ENCODE measurements at regions not wholly inside any gene's neighbourhood (a gene's known extent, or its start where the extent isn't known, plus 50 kb on each side); places are given as distances from the start of the nearest gene placed in this dataset.

GRCh38 chr13:62356977-62357376 lies 941.3 kb upstream of the PCDH20 start:
- Histone ChIP-seq H3K36me3 (ENCODE audit: low read length) (no peaks in the 10 kb centered on the region), H4K20me1 (ENCODE audit: low read depth, low read length) (no peaks in the 10 kb centered on the region), H3K9ac (ENCODE audit: low read length) (no peak overlapping the region), H3K27me3 (ENCODE audit: low read length) (no peaks in the 10 kb centered on the region), H3K9me2 (replicated peaks; ENCODE audit: insufficient read depth, low read length) (no peaks in the 10 kb centered on the region), H3K4me3 (ENCODE audit: insufficient read depth, low read length, poor library complexity, severe bottlenecking) (no peak overlapping the region), H3K9me3 (ENCODE audit: insufficient read depth, low read length) (no peaks in the 10 kb centered on the region), H2AFZ (ENCODE audit: low read depth, low read length, severe bottlenecking) (peak overlapping the region; percentile 97), H3K79me2 (ENCODE audit: insufficient read depth, low read length) (no peaks in the 10 kb centered on the region), H3K27ac (ENCODE audit: low read depth, low read length) (no peak overlapping the region), H3F3A (ENCODE audit: insufficient read depth) (no peaks in the 10 kb centered on the region), H3K4me2 (ENCODE audit: low read depth, low read length, poor library complexity, severe bottlenecking) (no peak overlapping the region)
- TF ChIP-seq, protein P1, sequence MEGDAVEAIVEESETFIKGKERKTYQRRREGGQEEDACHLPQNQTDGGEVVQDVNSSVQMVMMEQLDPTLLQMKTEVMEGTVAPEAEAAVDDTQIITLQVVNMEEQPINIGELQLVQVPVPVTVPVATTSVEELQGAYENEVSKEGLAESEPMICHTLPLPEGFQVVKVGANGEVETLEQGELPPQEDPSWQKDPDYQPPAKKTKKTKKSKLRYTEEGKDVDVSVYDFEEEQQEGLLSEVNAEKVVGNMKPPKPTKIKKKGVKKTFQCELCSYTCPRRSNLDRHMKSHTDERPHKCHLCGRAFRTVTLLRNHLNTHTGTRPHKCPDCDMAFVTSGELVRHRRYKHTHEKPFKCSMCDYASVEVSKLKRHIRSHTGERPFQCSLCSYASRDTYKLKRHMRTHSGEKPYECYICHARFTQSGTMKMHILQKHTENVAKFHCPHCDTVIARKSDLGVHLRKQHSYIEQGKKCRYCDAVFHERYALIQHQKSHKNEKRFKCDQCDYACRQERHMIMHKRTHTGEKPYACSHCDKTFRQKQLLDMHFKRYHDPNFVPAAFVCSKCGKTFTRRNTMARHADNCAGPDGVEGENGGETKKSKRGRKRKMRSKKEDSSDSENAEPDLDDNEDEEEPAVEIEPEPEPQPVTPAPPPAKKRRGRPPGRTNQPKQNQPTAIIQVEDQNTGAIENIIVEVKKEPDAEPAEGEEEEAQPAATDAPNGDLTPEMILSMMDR (IDR thresholded peaks at IDR 0.05; ENCODE audit: insufficient read depth, low read length, poor library complexity, severe bottlenecking) = no peak
- TF ChIP-seq EZH2phosphoT487 (conservative IDR thresholded peaks at IDR 0.05; ENCODE audit: low read length) = no peak

- TF ChIP-seq, protein P1 (IDR thresholded peaks at IDR 0.05; ENCODE audit: insufficient read depth, low read length, poor library complexity, severe bottlenecking) = no peak
- TF ChIP-seq EZH2phosphoT487 (conservative IDR thresholded peaks at IDR 0.05; ENCODE audit: low read length) = no peak
- H3K4me3 ChIP-seq (ENCODE audit: insufficient read depth, low read length, poor library complexity, severe bottlenecking) = no peak overlapping the region
- no peak overlapping the region for H3K9ac ChIP-seq (ENCODE audit: low read length)
- peaks cover 4% of the 10 kb centered on the region; the same call in 1 of the 2 replicates for H3K9me3 ChIP-seq (ENCODE audit: insufficient read depth, low read length)
- no peaks in the 10 kb centered on the region for H3K9me2 ChIP-seq (replicated peaks; ENCODE audit: insufficient read depth, low read length)
- H3K79me2 ChIP-seq (ENCODE audit: insufficient read depth, low read length) = no peaks in the 10 kb centered on the region
- H3K4me2 ChIP-seq (ENCODE audit: low read depth, low read length, poor library complexity, severe bottlenecking) = no peak overlapping the region
- peak overlapping the region; percentile 92 for H2AFZ ChIP-seq (ENCODE audit: low read depth, low read length, severe bottlenecking)
- H3F3A ChIP-seq (ENCODE audit: insufficient read depth) = no peaks in the 10 kb centered on the region
- no peaks in the 10 kb centered on the region for H3K36me3 ChIP-seq (ENCODE audit: low read length)
- H3K27ac ChIP-seq (ENCODE audit: low read depth, low read length) = no peak overlapping the region
- no peaks in the 10 kb centered on the region for H4K20me1 ChIP-seq (ENCODE audit: low read depth, low read length)
- no peaks in the 10 kb centered on the region for H3K27me3 ChIP-seq (ENCODE audit: low read length)
These were observed 921.6 kb upstream of the PCDH20 start for GRCh38 chr13:62337109-62337880.

DNA sequence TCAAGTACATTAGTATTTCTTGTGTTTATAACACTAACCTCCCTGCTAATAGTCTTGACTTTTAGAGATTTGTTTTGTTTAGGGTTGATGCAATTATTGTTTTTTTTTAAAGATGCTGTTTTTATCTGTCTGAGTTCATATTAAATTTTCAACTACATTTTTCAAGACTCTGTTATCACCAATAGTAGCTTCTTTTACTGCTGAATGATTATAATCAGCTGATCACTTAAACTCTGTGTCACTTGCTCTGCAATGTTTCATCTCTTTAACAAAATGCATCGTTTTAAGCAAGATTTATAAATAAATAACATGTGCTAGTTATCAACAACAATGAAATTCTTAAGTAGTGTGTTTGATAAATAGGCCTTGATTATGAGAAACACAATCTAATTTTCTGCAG lies 920.9 kb upstream of the PCDH20 start:
- H4K20me1 ChIP-seq (ENCODE audit: low read depth, low read length) = no peaks in the 10 kb centered on the region
- H3K9me2 ChIP-seq (replicated peaks; ENCODE audit: insufficient read depth, low read length) = no peaks in the 10 kb centered on the region
- TF ChIP-seq, protein P1 (IDR thresholded peaks at IDR 0.05; ENCODE audit: insufficient read depth, low read length, poor library complexity, severe bottlenecking) = no peak
- TF ChIP-seq EZH2phosphoT487 (conservative IDR thresholded peaks at IDR 0.05; ENCODE audit: low read length) = no peak
- no peak overlapping the region for H3K9ac ChIP-seq (ENCODE audit: low read length)
- H3K9me3 ChIP-seq (ENCODE audit: insufficient read depth, low read length) = peaks cover 4% of the 10 kb centered on the region; the same call in 1 of the 2 replicates
- peak overlapping the region; percentile 92 for H2AFZ ChIP-seq (ENCODE audit: low read depth, low read length, severe bottlenecking)
- no peaks in the 10 kb centered on the region for H3K36me3 ChIP-seq (ENCODE audit: low read length)
- no peaks in the 10 kb centered on the region for H3K79me2 ChIP-seq (ENCODE audit: insufficient read depth, low read length)
- H3K27me3 ChIP-seq (ENCODE audit: low read length) = no peaks in the 10 kb centered on the region
- H3K27ac ChIP-seq (ENCODE audit: low read depth, low read length) = no peak overlapping the region
- H3K4me3 ChIP-seq (ENCODE audit: insufficient read depth, low read length, poor library complexity, severe bottlenecking) = no peak overlapping the region
- H3K4me2 ChIP-seq (ENCODE audit: low read depth, low read length, poor library complexity, severe bottlenecking) = no peak overlapping the region
- H3F3A ChIP-seq (ENCODE audit: insufficient read depth) = no peaks in the 10 kb centered on the region

Measured in SU-DHL-6 (cell line).